NOMO-1 (cell line): ENCODE measurements at regions not wholly inside any gene's neighbourhood (a gene's known extent, or its start where the extent isn't known, plus 50 kb on each side); places are given as distances from the start of the nearest gene placed in this dataset.

Source experiments
- DNase-seq, 2 experiments: peaks; one replicate each; lab custom pipeline; 2025; ENCODE audit not compliant: unreplicated experiment in 2 of 2; lab: John Stamatoyannopoulos, UW

GRCh38 chr12:60290532-60290931 lies 694.7 kb downstream of the SLC16A7 start:
- DNase-seq: no peak

- DNase-seq: no peak
Observed at GRCh38 chr12:60308366-60308991, 712.6 kb downstream of the SLC16A7 start.

GRCh38 chr12:60311940-60312339 lies 716.1 kb downstream of the SLC16A7 start:
- DNase-seq: no peak

GRCh38 chr12:60317361-60317760 lies 721.5 kb downstream of the SLC16A7 start:
- no peak for DNase-seq

- no peak for DNase-seq
Observed at GRCh38 chr12:60324746-60325145, 728.9 kb downstream of the SLC16A7 start.

- no peak for DNase-seq
Observed at GRCh38 chr12:60333461-60333860, 737.6 kb downstream of the SLC16A7 start.

- DNase-seq: no peak
Observed at GRCh38 chr12:60335745-60336144, 739.9 kb downstream of the SLC16A7 start.

GRCh38 chr12:60337839-60338549 lies 742.2 kb downstream of the SLC16A7 start:
- DNase-seq: no peak

GRCh38 chr12:60345442-60345841 lies 749.6 kb downstream of the SLC16A7 start:
- no peak for DNase-seq

- no peak for DNase-seq
Observed at GRCh38 chr12:60349232-60349978, 753.6 kb downstream of the SLC16A7 start.

GRCh38 chr12:60387356-60387755 lies 791.5 kb downstream of the SLC16A7 start:
- DNase-seq: no peak

- DNase-seq: no peak
Observed at GRCh38 chr12:60391051-60391450, 795.2 kb downstream of the SLC16A7 start.

GRCh38 chr12:60391791-60392190 lies 796.0 kb downstream of the SLC16A7 start:
- no peak for DNase-seq

GRCh38 chr12:60393093-60393492 lies 797.3 kb downstream of the SLC16A7 start:
- no peak for DNase-seq

GRCh38 chr12:60394665-60395064 lies 798.8 kb downstream of the SLC16A7 start:
- DNase-seq: no peak

- DNase-seq: no peak
Observed at GRCh38 chr12:60398547-60398946, 802.7 kb downstream of the SLC16A7 start.

- no peak for DNase-seq
Observed at GRCh38 chr12:60399064-60399463, 803.2 kb downstream of the SLC16A7 start.

- no peak for DNase-seq
Observed at GRCh38 chr12:60402996-60403395, 807.2 kb downstream of the SLC16A7 start.

GRCh38 chr12:60415351-60415750 lies 819.5 kb downstream of the SLC16A7 start:
- no peak for DNase-seq

- no peak for DNase-seq
Observed at GRCh38 chr12:60419986-60420385, 824.2 kb downstream of the SLC16A7 start.

- no peak for DNase-seq
Observed at GRCh38 chr12:60421741-60422140, 825.9 kb downstream of the SLC16A7 start.

- DNase-seq: no peak
Observed at GRCh38 chr12:60437297-60437696, 841.5 kb downstream of the SLC16A7 start.
